Neural cell (in vitro differentiated cells): ENCODE measurements at regions not wholly inside any gene's neighbourhood (a gene's known extent, or its start where the extent isn't known, plus 50 kb on each side); places are given as distances from the start of the nearest gene placed in this dataset.

Experiments used
- H2AFZ ChIP-seq: fragments of 200-600, 300-800 bp; sonication (generic), shearing (Covaris generic); 2 replicates; pipeline ENCODE4 v1.6.0; 2014; ENCODE audit warnings: low read depth, mild to moderate bottlenecking, antibody characterized with exemption, low read length, moderate library complexity
- H3F3A ChIP-seq: fragments of 200-600 bp; shearing (Covaris generic); 2 replicates; pipeline ENCODE4 v1.6.1; 2016; ENCODE audit warnings: mild to moderate bottlenecking, moderate library complexity, mixed read lengths, antibody characterized with exemption, low read length; ENCODE audit not compliant: insufficient read depth, poor library complexity, severe bottlenecking
- H3K27ac ChIP-seq: fragments of 200-600, 300-800 bp; sonication (generic), shearing (Covaris generic); 2 replicates; pipeline ENCODE4 v1.5.1; 2014; ENCODE audit warnings: mild to moderate bottlenecking, low read length, moderate library complexity
- H3K27me3 ChIP-seq: fragments of 300-800, 200-600 bp; sonication (generic), shearing (Covaris generic); 2 replicates; pipeline ENCODE4 v1.6.0; 2014; ENCODE audit warnings: mild to moderate bottlenecking, low read depth, low read length, moderate library complexity; ENCODE audit not compliant: insufficient read depth
- H3K36me3 ChIP-seq: fragments of 300-800, 200-600 bp; sonication (generic), shearing (Covaris generic); 2 replicates; pipeline ENCODE4 v1.5.1; 2014; ENCODE audit warnings: mild to moderate bottlenecking, antibody characterized with exemption, low read length, moderate library complexity; ENCODE audit not compliant: insufficient read depth
- H3K4me2 ChIP-seq: fragments of 300-800, 200-600 bp; sonication (generic), shearing (Covaris generic); 2 replicates; pipeline ENCODE4 v1.6.0; 2014; ENCODE audit warnings: mild to moderate bottlenecking, low read length
- H3K4me3 ChIP-seq: fragments of 300-800, 200-600 bp; sonication (generic), shearing (Covaris generic); 2 replicates; pipeline ENCODE4 v1.5.1; 2014; ENCODE audit warnings: mild to moderate bottlenecking, low read length, moderate library complexity
- H3K79me2 ChIP-seq: fragments of 200-600 bp; shearing (Covaris generic); replicated peaks from 2 replicates; pipeline ENCODE4 v1.6.0; 2014; ENCODE audit warnings: mild to moderate bottlenecking, low read length, moderate library complexity; ENCODE audit not compliant: insufficient read depth
- H3K9ac ChIP-seq: fragments of 300-800, 200-600 bp; sonication (generic), shearing (Covaris generic); 2 replicates; pipeline ENCODE4 v1.6.1; 2016; ENCODE audit warnings: mild to moderate bottlenecking, low read length, mixed read lengths
- H3K9me2 ChIP-seq: fragments of 200-600 bp; shearing (Covaris generic); 2 replicates; pipeline ENCODE4 v1.6.1; 2016; ENCODE audit warnings: mild to moderate bottlenecking, low read length, mixed read lengths; ENCODE audit not compliant: insufficient read depth
- H3K9me3 ChIP-seq: fragments of 200-600, 300-800 bp; sonication (generic), shearing (Covaris generic); 2 replicates; pipeline ENCODE4 v1.6.1; 2016; ENCODE audit warnings: mild to moderate bottlenecking, mixed run types, low read length, moderate library complexity, mixed read lengths
- H4K20me1 ChIP-seq: fragments of 200-600 bp; shearing (Covaris generic); 2 replicates; pipeline ENCODE4 v1.6.1; 2016; ENCODE audit warnings: mild to moderate bottlenecking, mixed run types; ENCODE audit not compliant: insufficient read depth
- CTCF ChIP-seq: fragments of 450-650 bp; IDR thresholded peaks from 2 replicates; pipeline ENCODE4 v1.5.1; 2014; ENCODE audit warnings: antibody characterized with exemption, mild to moderate bottlenecking, moderate library complexity; ENCODE audit not compliant: poor library complexity, severe bottlenecking
- EP300 ChIP-seq: fragments of 450-650 bp; conservative IDR thresholded peaks from 2 replicates; pipeline ENCODE4 v1.6.1; 2014; ENCODE audit warnings: antibody characterized with exemption, mild to moderate bottlenecking, moderate library complexity; ENCODE audit not compliant: poor library complexity, severe bottlenecking
- EZH2 ChIP-seq: fragments of 200-600, 300-800 bp; shearing (Covaris generic), sonication (generic); IDR thresholded peaks from 2 replicates; pipeline ENCODE4 v1.6.1; 2014; ENCODE audit warnings: antibody characterized with exemption, low read length, borderline replicate concordance, mild to moderate bottlenecking; ENCODE audit not compliant: insufficient read depth, poor library complexity, severe bottlenecking
- MXI1 ChIP-seq: fragments of 450-650 bp; conservative IDR thresholded peaks from 2 replicates; pipeline ENCODE4 v1.6.1; 2014; ENCODE audit warnings: antibody characterized with exemption, mild to moderate bottlenecking; ENCODE audit not compliant: poor library complexity, severe bottlenecking
- POLR2AphosphoS5 ChIP-seq: IDR thresholded peaks from 2 replicates; pipeline ENCODE4 v1.6.1; 2012
- RAD21 ChIP-seq: fragments of 450-650 bp; conservative IDR thresholded peaks from 2 replicates; pipeline ENCODE4 v1.6.1; 2014; ENCODE audit warnings: antibody characterized with exemption, mild to moderate bottlenecking, moderate library complexity
- REST ChIP-seq: IDR thresholded peaks from 2 replicates; pipeline ENCODE4 v1.6.1; 2012; ENCODE audit warnings: borderline replicate concordance
- SMC3 ChIP-seq: fragments of 450-650 bp; conservative IDR thresholded peaks from 2 replicates; pipeline ENCODE4 v1.6.1; 2014; ENCODE audit warnings: antibody characterized with exemption, mild to moderate bottlenecking, moderate library complexity; ENCODE audit not compliant: poor library complexity
- TAF1 ChIP-seq: IDR thresholded peaks from 2 replicates; pipeline ENCODE4 v1.6.1; 2012; ENCODE audit warnings: low read depth

- Histone ChIP-seq H3K9me2 (no peaks in the 10 kb centered on the region), H3K36me3 (no peaks in the 10 kb centered on the region), H3F3A (no peaks in the 10 kb centered on the region), H3K4me3 (no peak overlapping the region), H3K9me3 (no peaks in the 10 kb centered on the region), H3K27ac (no peak overlapping the region), H3K27me3 (no peaks in the 10 kb centered on the region), H3K9ac (no peak overlapping the region), H3K79me2 (no peaks in the 10 kb centered on the region), H3K4me2 (no peak overlapping the region), H2AFZ (no peak overlapping the region), H4K20me1 (no peaks in the 10 kb centered on the region)
- TF ChIP-seq TAF1 (no peak), RAD21 (no peak), EZH2 (no peak), REST (no peak), POLR2AphosphoS5 (no peak), CTCF (no peak)
Observed at GRCh38 chr3:76161856-76162255, 376.5 kb upstream of the ZNF717 start.

- no peak overlapping the region for H3K9ac ChIP-seq
- no peaks in the 10 kb centered on the region for H3K9me2 ChIP-seq
- H3K36me3 ChIP-seq = no peaks in the 10 kb centered on the region
- no peak overlapping the region for H3K4me2 ChIP-seq
- no peak overlapping the region for H3K27ac ChIP-seq
- H3K4me3 ChIP-seq = no peak overlapping the region
- no peak overlapping the region for H2AFZ ChIP-seq
- no peak for TF ChIP-seq MXI1
- TF ChIP-seq CTCF = no peak
- TF ChIP-seq SMC3 = no peak
- TF ChIP-seq EP300 = no peak
- no peak for TF ChIP-seq RAD21
- no peak for TF ChIP-seq EZH2
- TF ChIP-seq POLR2AphosphoS5 = no peak
- H3K9me3 ChIP-seq = no peaks in the 10 kb centered on the region
- no peaks in the 10 kb centered on the region for H4K20me1 ChIP-seq
- H3K79me2 ChIP-seq = no peaks in the 10 kb centered on the region
- no peaks in the 10 kb centered on the region for H3K27me3 ChIP-seq
- H3F3A ChIP-seq = no peaks in the 10 kb centered on the region
Observed at GRCh38 chr3:76171647-76172046, 386.3 kb upstream of the ZNF717 start.
